ENCODE measurements at regions not wholly inside any gene's neighbourhood (a gene's known extent, or its start where the extent isn't known, plus 50 kb on each side); places are given as distances from the start of the nearest gene placed in this dataset.

GRCh38 chr9:88819476-88819875, 171.8 kb upstream of the S1PR3 start:
- CTCF ChIA-PET = interaction anchor here (1.0 to 1.1 kb wide), 2 partner anchors 17 to 96 kb away, joined by 3 read pairs; no protein-coding TSS in a partner anchor
- WGBS (ENCODE audit: missing lambda C conversion rate) = 78% methylated on average over 2 of the region's 2 CpGs
- no peak for FAIRE-seq
- no peak for ATAC-seq
- H3K9me3 ChIP-seq = no peaks in the 10 kb centered on the region
- no peak overlapping the region for H3K4me2 ChIP-seq
- POLR2A ChIA-PET = no interaction called here
- H3K4me1 ChIP-seq = peaks cover 4% of the 10 kb centered on the region; the same call in 1 of the 3 replicates
- H3K4me3 ChIP-seq = no peak overlapping the region
- no peak for DNase-seq (ENCODE audit: low read depth in 1 of 2, low spot score in 1 of 2)
- no peak for TF ChIP-seq CBX2 (IDR thresholded peaks at IDR 0.05; ENCODE audit: borderline replicate concordance, low read depth)
- no peak for TF ChIP-seq ZFP36 (IDR thresholded peaks at IDR 0.05; ENCODE audit: borderline replicate concordance, partially characterized antibody)
- no peak for TF ChIP-seq ZC3H11A (IDR thresholded peaks at IDR 0.05)
- no peak for TF ChIP-seq KDM5A (IDR thresholded peaks at IDR 0.05)
- no peak for TF ChIP-seq FOXS1 (CRISPR knock-in tag; IDR thresholded peaks at IDR 0.05)
- TF ChIP-seq FOSB (CRISPR knock-in tag; IDR thresholded peaks at IDR 0.05) = no peak
- TF ChIP-seq EHF (CRISPR knock-in tag; IDR thresholded peaks at IDR 0.05) = no peak
- no peak for TF ChIP-seq NR3C1 (IDR thresholded peaks at IDR 0.05)
- no peak for TF ChIP-seq JUN (IDR thresholded peaks at IDR 0.05)
- no peak for TF ChIP-seq CTCF (IDR thresholded peaks at IDR 0.05)
- no peak for TF ChIP-seq BCL3 (IDR thresholded peaks at IDR 0.05)
- TF ChIP-seq ATOH8 (CRISPR knock-in tag; IDR thresholded peaks at IDR 0.05; ENCODE audit: low read depth) = no peak
- no peak for TF ChIP-seq TP53 (CRISPR knock-in tag; IDR thresholded peaks at IDR 0.05)
- no peak for TF ChIP-seq KDM1A (IDR thresholded peaks at IDR 0.05; ENCODE audit: low read depth)
- no peak for TF ChIP-seq EHMT2 (IDR thresholded peaks at IDR 0.05; ENCODE audit: low read depth)
- TF ChIP-seq MYC (IDR thresholded peaks at IDR 0.05; ENCODE audit: borderline replicate concordance, low read length) = no peak
- H3K27ac ChIP-seq = no peak overlapping the region

- ATAC-seq (no peak), FAIRE-seq (no peak), DNase-seq (ENCODE audit: low read depth in 1 of 2, low spot score in 1 of 2) (no peak)
- no peak for TF ChIP-seq CTCF (IDR thresholded peaks at IDR 0.05)
- no peak for TF ChIP-seq KDM5A (IDR thresholded peaks at IDR 0.05)
- TF ChIP-seq KDM1A (IDR thresholded peaks at IDR 0.05; ENCODE audit: low read depth) = no peak
- no peak for TF ChIP-seq EHMT2 (IDR thresholded peaks at IDR 0.05; ENCODE audit: low read depth)
- TF ChIP-seq RAD21 (conservative IDR thresholded peaks at IDR 0.05 in 1 of 2, IDR thresholded peaks at IDR 0.05 in 1 of 2) = no peak
- TF ChIP-seq MAX (IDR thresholded peaks at IDR 0.05) = no peak
- TF ChIP-seq MAZ (IDR thresholded peaks at IDR 0.05; ENCODE audit: borderline replicate concordance, low read depth, low read length) = no peak
- TF ChIP-seq PHF8 (IDR thresholded peaks at IDR 0.05; ENCODE audit: borderline replicate concordance, low read depth) = no peak
- TF ChIP-seq BHLHE40 (IDR thresholded peaks at IDR 0.05; ENCODE audit: low read depth, low read length) = no peak
- TF ChIP-seq RARB (CRISPR knock-in tag; IDR thresholded peaks at IDR 0.05) = no peak
- no peak for TF ChIP-seq GATA3 (IDR thresholded peaks at IDR 0.05; ENCODE audit: borderline replicate concordance)
- no peak for TF ChIP-seq JUN (IDR thresholded peaks at IDR 0.05)
- no peak for TF ChIP-seq NR3C1 (IDR thresholded peaks at IDR 0.05)
- Histone ChIP-seq H3K4me3 (no peak overlapping the region), H3K9me3 (no peaks in the 10 kb centered on the region), H3K4me2 (no peak overlapping the region), H3K4me1 (no peaks in the 10 kb centered on the region), H3K27ac (no peak overlapping the region)
- WGBS (ENCODE audit: missing lambda C conversion rate) = 81% methylated on average over 2 of the region's 2 CpGs
- POLR2A ChIA-PET = no interaction called here
- CTCF ChIA-PET = interaction anchor here (1.1 kb wide), 1 partner anchor 97 kb away, joined by 3 read pairs; no protein-coding TSS in a partner anchor
These were observed 171.2 kb upstream of the S1PR3 start for GRCh38 chr9:88820055-88820454.
